GM12892 (cell line): ENCODE measurements at regions not wholly inside any gene's neighbourhood (a gene's known extent, or its start where the extent isn't known, plus 50 kb on each side); places are given as distances from the start of the nearest gene placed in this dataset.

ENCODE experiments used
- POLR2A ChIP-seq: IDR thresholded peaks from 2 replicates; pipeline ENCODE4 v1.6.1; 2011; ENCODE audit warnings: low read depth, low read length, control low read depth
- POLR2AphosphoS5 ChIP-seq: IDR thresholded peaks from 2 replicates; pipeline ENCODE4 v1.6.1; 2011; ENCODE audit warnings: low read depth, low read length, control low read depth
- TAF1 ChIP-seq: IDR thresholded peaks from 2 replicates; pipeline ENCODE4 v1.6.1; 2011; ENCODE audit warnings: low read depth, mild to moderate bottlenecking, control low read depth, low read length, borderline replicate concordance

- TF ChIP-seq POLR2AphosphoS5 = no peak
- TF ChIP-seq POLR2A = no peak
- no peak for TF ChIP-seq TAF1
Measured at GRCh38 chr10:123582084-123582989, 83.8 kb upstream of the GPR26 start.
